Liver (tissue), 8 donors: ENCODE measurements at regions not wholly inside any gene's neighbourhood (a gene's known extent, or its start where the extent isn't known, plus 50 kb on each side); places are given as distances from the start of the nearest gene placed in this dataset.

Experiments
- DNase-seq: peaks from one replicate; pipeline ENCODE4 v3.0.0-alpha.2; 2017; ENCODE audit warnings: low spot score
- H3K27ac ChIP-seq, 2 donors: one replicate each; pipeline ENCODE4 v1.7.0; 2013; ENCODE audit warnings: inconsistent platforms in 2 of 2, low read length in 2 of 2, control low read depth in 1 of 2, low read depth in 1 of 2, mild to moderate bottlenecking in 1 of 2
- H3K27me3 ChIP-seq, 4 donors: one replicate each; pipeline versions ENCODE4 v1.6.1 to v1.7.0; 2013; ENCODE audit warnings: low read length in 3 of 4, inconsistent platforms in 1 of 4, mild to moderate bottlenecking in 1 of 4, moderate library complexity in 1 of 4; ENCODE audit not compliant: control insufficient read depth in 4 of 4, insufficient read depth in 4 of 4
- H3K36me3 ChIP-seq, 4 donors: one replicate each; pipeline versions ENCODE4 v1.6.1 to v1.7.0; 2013; ENCODE audit warnings: low read length in 3 of 4, mild to moderate bottlenecking in 3 of 4, low read depth in 1 of 4, moderate library complexity in 1 of 4; ENCODE audit not compliant: control insufficient read depth in 4 of 4, insufficient read depth in 3 of 4
- H3K4me1 ChIP-seq, 4 donors: one replicate each; pipeline versions ENCODE4 v1.6.1 to v1.7.0; 2013; ENCODE audit warnings: low read length in 3 of 4, mild to moderate bottlenecking in 3 of 4, moderate library complexity in 1 of 4; ENCODE audit not compliant: control insufficient read depth in 4 of 4, insufficient read depth in 4 of 4
- H3K4me3 ChIP-seq, 3 donors: one replicate each; pipeline versions ENCODE4 v1.6.1 to v1.7.0; 2013; ENCODE audit warnings: low read length in 3 of 3, control low read depth in 1 of 3, low read depth in 1 of 3, mild to moderate bottlenecking in 1 of 3
- H3K9ac ChIP-seq, 2 donors: one replicate each; pipeline ENCODE4 v1.7.0; 2013; ENCODE audit warnings: low read length in 2 of 2, mild to moderate bottlenecking in 2 of 2, moderate library complexity in 2 of 2, control low read depth in 1 of 2, low read depth in 1 of 2
- H3K9me3 ChIP-seq, 4 donors: one replicate each; pipeline versions ENCODE4 v1.6.1 to v1.7.0; 2013; ENCODE audit warnings: low read length in 3 of 4; ENCODE audit not compliant: control insufficient read depth in 4 of 4
- ATF3 ChIP-seq: IDR thresholded peaks from 2 replicates; pipeline ENCODE4 v1.6.1; 2016; ENCODE audit warnings: antibody characterized with exemption
- CTCF ChIP-seq: fragments of 150-350 bp; IDR thresholded peaks from 2 replicates; pipeline ENCODE4 v1.5.1; 2017; ENCODE audit warnings: improper control_type of control experiment, low read depth, low read length; ENCODE audit not compliant: missing input control
- EGR1 ChIP-seq, 2 donors: IDR thresholded peaks; 2 replicates each; pipeline ENCODE4 v1.6.1; 2016 to 2018; ENCODE audit warnings: antibody characterized with exemption in 2 of 2, low read depth in 2 of 2
- FOXA1 ChIP-seq: IDR thresholded peaks from 2 replicates; pipeline ENCODE4 v1.6.1; 2016; ENCODE audit warnings: antibody characterized with exemption
- FOXA2 ChIP-seq: IDR thresholded peaks from 2 replicates; pipeline ENCODE4 v1.6.1; 2016; ENCODE audit warnings: antibody characterized with exemption
- GABPA ChIP-seq, 2 donors: IDR thresholded peaks in 1 of 2; conservative IDR thresholded peaks in 1 of 2; 2 replicates each; pipeline ENCODE4 v1.6.1; 2016; ENCODE audit warnings: antibody characterized with exemption in 2 of 2, mild to moderate bottlenecking in 1 of 2, moderate library complexity in 1 of 2
- HNF4A ChIP-seq, 2 donors: conservative IDR thresholded peaks; 2 replicates each; pipeline ENCODE4 v1.6.1; 2016; ENCODE audit warnings: antibody characterized with exemption in 2 of 2, mild to moderate bottlenecking in 2 of 2
- HNF4G ChIP-seq: IDR thresholded peaks from 2 replicates; pipeline ENCODE4 v1.6.1; 2016; ENCODE audit warnings: antibody characterized with exemption
- JUND ChIP-seq, 2 donors: IDR thresholded peaks; 2 replicates each; pipeline ENCODE4 v1.6.1; 2016; ENCODE audit warnings: antibody characterized with exemption in 2 of 2
- MAX ChIP-seq: IDR thresholded peaks from 2 replicates; pipeline ENCODE4 v1.6.1; 2016; ENCODE audit warnings: antibody characterized with exemption
- RAD21 ChIP-seq, 2 donors: IDR thresholded peaks; 2 replicates each; pipeline ENCODE4 v1.6.1; 2016; ENCODE audit warnings: antibody characterized with exemption in 2 of 2, mild to moderate bottlenecking in 2 of 2
- REST ChIP-seq: IDR thresholded peaks from 2 replicates; pipeline ENCODE4 v1.6.1; 2016; ENCODE audit warnings: antibody characterized with exemption, mild to moderate bottlenecking
- RXRA ChIP-seq, 2 donors: IDR thresholded peaks; 2 replicates each; pipeline ENCODE4 v1.6.1; 2017 to 2018; ENCODE audit warnings: antibody characterized with exemption in 2 of 2, mild to moderate bottlenecking in 1 of 2
- TAF1 ChIP-seq: conservative IDR thresholded peaks from 2 replicates; pipeline ENCODE4 v1.6.1; 2016; ENCODE audit warnings: antibody characterized with exemption, mild to moderate bottlenecking
- YY1 ChIP-seq: IDR thresholded peaks from 2 replicates; pipeline ENCODE4 v1.6.1; 2016; ENCODE audit warnings: antibody characterized with exemption, mild to moderate bottlenecking
- WGBS: extraction: QIAGEN DNeasy Blood & Tissue Kit; methylation state at CpG from one replicate; pipeline ENCODE4 v1.1.7; 2013; 5-methylcytosine and 5-hydroxymethylcytosine counted together
- donor health status: healthy.
- donor health status: healthy.
- donor health status: healthy.
- donor health status: healthy.
- donor health status: healthy.

GRCh38 chr20:50456452-50457324 lies 53.5 kb upstream of the PTPN1 start:
- no peaks in the 10 kb centered on the region for H3K27me3 ChIP-seq
- H3K27ac ChIP-seq = peak overlapping the region; percentile 74 to 84
- peak in 1 of 2 donors; percentile 11 for TF ChIP-seq RAD21 (IDR thresholded peaks at IDR 0.05)
- no peak for TF ChIP-seq RXRA (IDR thresholded peaks at IDR 0.05)
- no peak for TF ChIP-seq ATF3
- peak; percentile 15 for TF ChIP-seq CTCF
- H3K9ac ChIP-seq = peak overlapping the region in 1 of 2 donors; percentile 28
- no peaks in the 10 kb centered on the region for H3K9me3 ChIP-seq
- no peaks in the 10 kb centered on the region for H3K36me3 ChIP-seq
- H3K4me3 ChIP-seq = no peak overlapping the region
- 90% methylated on average over 8 of the region's 8 CpGs for WGBS
- DNase-seq = no peak
- peaks cover 17 to 46% (median 33%) of the 10 kb centered on the region in 4 donors for H3K4me1 ChIP-seq

- H3K36me3 ChIP-seq = no peaks in the 10 kb centered on the region
- peak overlapping the region; percentile 81 to 86 for H3K27ac ChIP-seq
- no peaks in the 10 kb centered on the region for H3K9me3 ChIP-seq
- no peak overlapping the region for H3K4me3 ChIP-seq
- 85% methylated on average over 2 of the region's 2 CpGs for WGBS
- TF ChIP-seq RAD21 (IDR thresholded peaks at IDR 0.05) (peak; percentile 32 to 35), FOXA2 (no peak), GABPA (IDR thresholded peaks at IDR 0.05 in 1 of 2, conservative IDR thresholded peaks at IDR 0.05 in 1 of 2) (no peak), CTCF (no peak), HNF4G (no peak), JUND (IDR thresholded peaks at IDR 0.05) (peak in 1 of 2 donors; percentile 42), TAF1 (no peak), ATF3 (peak; percentile 33), RXRA (IDR thresholded peaks at IDR 0.05) (peak; percentile 66 to 82), EGR1 (IDR thresholded peaks at IDR 0.05; ENCODE audit: low read depth in 2 of 2) (peak in 1 of 2 donors; percentile 24), YY1 (peak; percentile 56), FOXA1 (peak; percentile 14), MAX (peak; percentile 23), HNF4A (conservative IDR thresholded peaks at IDR 0.05) (peak; percentile 53 to 69), REST (no peak)
- no peak for DNase-seq
- H3K9ac ChIP-seq = peak overlapping the region in 1 of 2 donors; percentile 36
- H3K4me1 ChIP-seq = peaks cover 18 to 50% (median 34%) of the 10 kb centered on the region in 4 donors
- no peaks in the 10 kb centered on the region for H3K27me3 ChIP-seq
These were observed 50.9 kb upstream of the PTPN1 start for GRCh38 chr20:50459124-50459918.
